Right lobe of liver (tissue), 6 donors: ENCODE measurements at regions not wholly inside any gene's neighbourhood (a gene's known extent, or its start where the extent isn't known, plus 50 kb on each side); places are given as distances from the start of the nearest gene placed in this dataset.
A peak's percentile ranks its signal among the peaks of the same experiment; 100 is the strongest.

Experiments used
- ATAC-seq, 4 donors: fragments of 200-7000 bp; cut with Tn5 transposase; one replicate each; pipeline ENCODE4 v1.9.1; 2020; ENCODE audit warnings: mild to moderate bottlenecking in 4 of 4, moderate library complexity in 4 of 4
- DNase-seq, 3 donors: peaks; one replicate each; pipeline ENCODE4 v3.0.0-alpha.2; 2020
- H3K27ac ChIP-seq, 3 donors: fragments of 200-600 bp; one replicate each; pipeline ENCODE4 v1.8.0; 2022
- H3K27me3 ChIP-seq, 2 donors: fragments of 200-600 bp; one replicate each; pipeline ENCODE4 v1.8.0; 2022
- H3K36me3 ChIP-seq, 4 donors: fragments of 200-600 bp; sonication (generic) in 1 of 4; one replicate each; pipeline versions ENCODE4 v1.5.1 to v1.8.0; 2017 to 2022; ENCODE audit warnings: control low read depth in 1 of 4
- H3K4me1 ChIP-seq, 4 donors: fragments of 200-600 bp; sonication (generic) in 1 of 4; one replicate each; pipeline versions ENCODE4 v1.5.1 to v1.8.0; 2017 to 2022; ENCODE audit warnings: control low read depth in 1 of 4
- H3K4me3 ChIP-seq, 3 donors: fragments of 200-600 bp; one replicate each; pipeline ENCODE4 v1.8.0; 2022
- H3K9me3 ChIP-seq, 4 donors: fragments of 200-600 bp; sonication (generic) in 1 of 4; one replicate each; pipeline versions ENCODE4 v1.5.1 to v1.8.0; 2017 to 2022; ENCODE audit warnings: control low read depth in 1 of 4
- POLR2A ChIP-seq: fragments of 450-650 bp; IDR thresholded peaks from one replicate; pipeline ENCODE4 v1.6.1; 2017; ENCODE audit warnings: antibody characterized with exemption, mild to moderate bottlenecking
- whole genome bisulfite sequencing: methylation state at CpG from one replicate; pipeline ENCODE4 v1.1.6; 2018; ENCODE audit warnings: low coverage, low lambda C conversion rate; ENCODE audit not compliant: insufficient coverage; ENCODE audit errors: missing lambda C conversion rate; 5-methylcytosine and 5-hydroxymethylcytosine counted together
- intact Hi-C, 2 donors: fragments of 100-400 bp; cut with DNase I; formaldehyde crosslinking; loops; one replicate each; pipeline versions ENCODE4 v1.11.2 to v1.14.1; 2022
- TF ChIP-seq, protein P1 (sequence below), 4 donors: fragments of 200-600 bp in 3 of 4; fragments of 450-650 bp in 1 of 4; IDR thresholded peaks; one replicate each; pipeline versions ENCODE4 v1.5.1 to v1.8.0; 2016 to 2022; ENCODE audit warnings: antibody characterized with exemption in 4 of 4, mild to moderate bottlenecking in 2 of 4
- donor health status: DM: no; HTN: yes; CAD: no.
- donor health status: DM: no; HTN: no; CAD: no.
- donor health status: DM: no; HTN: no; CAD: no.
- donor health status: DM: no; HTN: yes; CAD: no.
- donor health status: DM: no; HTN: yes; CAD: no.

- no peak for DNase-seq
- TF ChIP-seq, protein P1, sequence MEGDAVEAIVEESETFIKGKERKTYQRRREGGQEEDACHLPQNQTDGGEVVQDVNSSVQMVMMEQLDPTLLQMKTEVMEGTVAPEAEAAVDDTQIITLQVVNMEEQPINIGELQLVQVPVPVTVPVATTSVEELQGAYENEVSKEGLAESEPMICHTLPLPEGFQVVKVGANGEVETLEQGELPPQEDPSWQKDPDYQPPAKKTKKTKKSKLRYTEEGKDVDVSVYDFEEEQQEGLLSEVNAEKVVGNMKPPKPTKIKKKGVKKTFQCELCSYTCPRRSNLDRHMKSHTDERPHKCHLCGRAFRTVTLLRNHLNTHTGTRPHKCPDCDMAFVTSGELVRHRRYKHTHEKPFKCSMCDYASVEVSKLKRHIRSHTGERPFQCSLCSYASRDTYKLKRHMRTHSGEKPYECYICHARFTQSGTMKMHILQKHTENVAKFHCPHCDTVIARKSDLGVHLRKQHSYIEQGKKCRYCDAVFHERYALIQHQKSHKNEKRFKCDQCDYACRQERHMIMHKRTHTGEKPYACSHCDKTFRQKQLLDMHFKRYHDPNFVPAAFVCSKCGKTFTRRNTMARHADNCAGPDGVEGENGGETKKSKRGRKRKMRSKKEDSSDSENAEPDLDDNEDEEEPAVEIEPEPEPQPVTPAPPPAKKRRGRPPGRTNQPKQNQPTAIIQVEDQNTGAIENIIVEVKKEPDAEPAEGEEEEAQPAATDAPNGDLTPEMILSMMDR (IDR thresholded peaks at IDR 0.05): peak; percentile 40 to 62 (median 61)
- TF ChIP-seq POLR2A: no peak
- 43% methylated on average over 10 of the region's 11 CpGs for WGBS
Observed at GRCh38 chr18:72672364-72673184, 128.4 kb upstream of the CBLN2 start.

DNA sequence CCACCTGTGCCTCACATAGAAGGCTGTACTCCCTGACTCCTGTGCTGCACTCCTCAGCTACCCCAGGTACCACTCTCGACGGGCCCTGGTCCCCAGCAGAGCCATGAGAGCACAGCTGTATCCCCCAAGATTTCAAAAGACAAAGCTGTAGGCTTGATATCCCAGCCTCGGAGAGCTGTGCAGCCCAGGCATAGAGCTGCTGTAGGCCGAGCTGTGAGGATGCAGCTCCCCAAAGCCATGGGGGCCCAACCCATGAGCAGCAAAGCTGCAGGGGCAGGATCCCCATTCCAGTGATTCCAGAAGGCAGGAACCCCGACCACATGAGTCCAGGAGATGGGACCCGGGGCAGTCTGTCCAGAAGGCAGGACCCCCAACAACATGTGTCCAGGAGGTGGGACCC, 123.8 kb upstream of the CBLN2 start:
- H3K27ac ChIP-seq: no peak overlapping the region
- H3K27me3 ChIP-seq: no peaks in the 10 kb centered on the region
- no peaks in the 10 kb centered on the region for H3K36me3 ChIP-seq
- H3K4me1 ChIP-seq: no peaks in the 10 kb centered on the region
- H3K9me3 ChIP-seq: no peaks in the 10 kb centered on the region
- 80% methylated on average over 1 of the region's 6 CpGs for WGBS
- H3K4me3 ChIP-seq: no peak overlapping the region
- DNase-seq: no peak
- no peak for ATAC-seq
- intact Hi-C loops: no loop called here
- TF ChIP-seq, protein P1 (IDR thresholded peaks at IDR 0.05): no peak
- TF ChIP-seq POLR2A: no peak

More at GRCh38 chr18:72672364-72673184, 128.4 kb upstream of the CBLN2 start:
- peak in 3 of 4 donors; percentile 49 to 53 (median 49) for ATAC-seq
- Histone ChIP-seq H3K27ac (no peak overlapping the region), H3K36me3 (no peaks in the 10 kb centered on the region), H3K4me3 (no peak overlapping the region), H3K4me1 (no peaks in the 10 kb centered on the region), H3K27me3 (no peaks in the 10 kb centered on the region), H3K9me3 (no peaks in the 10 kb centered on the region)
- intact Hi-C loops: no loop called here

- no peaks in the 10 kb centered on the region for H3K4me1 ChIP-seq
- peak in 3 of 4 donors; percentile 36 to 56 (median 47) for ATAC-seq
- no peak for TF ChIP-seq POLR2A
- TF ChIP-seq, protein P1 (IDR thresholded peaks at IDR 0.05): peak in 2 of 4 donors; percentile 19 to 42
- no peak overlapping the region for H3K4me3 ChIP-seq
- no peaks in the 10 kb centered on the region for H3K9me3 ChIP-seq
- no peaks in the 10 kb centered on the region for H3K27me3 ChIP-seq
- 45% methylated on average over 3 of the region's 3 CpGs for WGBS
- DNase-seq: no peak
- intact Hi-C loops: no loop called here
- no peak overlapping the region for H3K27ac ChIP-seq
- H3K36me3 ChIP-seq: no peaks in the 10 kb centered on the region
Observed at GRCh38 chr18:72652990-72653593, 109.0 kb upstream of the CBLN2 start.

DNA sequence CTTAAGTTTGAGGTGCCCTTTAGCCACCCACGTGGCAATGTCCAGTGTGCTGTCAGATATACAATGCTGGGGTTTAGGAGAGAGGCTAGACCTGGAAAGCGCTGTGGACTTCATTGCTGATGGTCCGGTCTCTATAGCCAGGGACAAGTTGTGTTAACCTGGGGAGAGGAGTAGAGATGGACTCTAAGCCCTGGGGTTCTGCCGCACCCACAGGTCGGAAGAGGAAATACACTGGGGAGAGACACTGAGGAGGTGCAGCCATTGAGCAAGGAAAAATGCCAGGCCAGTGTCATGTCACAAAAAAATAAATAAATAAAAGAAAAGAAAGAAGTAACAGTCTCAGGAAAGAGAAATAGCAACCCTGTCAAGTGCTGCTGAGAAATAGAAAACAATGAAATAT, 106.9 kb upstream of the CBLN2 start:
- no peaks in the 10 kb centered on the region for H3K27me3 ChIP-seq
- H3K27ac ChIP-seq: no peak overlapping the region
- intact Hi-C loops: no loop called here
- no peaks in the 10 kb centered on the region for H3K4me1 ChIP-seq
- no peak overlapping the region for H3K4me3 ChIP-seq
- H3K9me3 ChIP-seq: no peaks in the 10 kb centered on the region
- H3K36me3 ChIP-seq: no peaks in the 10 kb centered on the region
- DNase-seq (no peak), ATAC-seq (no peak)
- 55% methylated on average over 4 of the region's 5 CpGs for WGBS
- no peak for TF ChIP-seq POLR2A
- TF ChIP-seq, protein P1 (IDR thresholded peaks at IDR 0.05): no peak
